DOHH2 (cell line): ENCODE measurements at regions not wholly inside any gene's neighbourhood (a gene's known extent, or its start where the extent isn't known, plus 50 kb on each side); places are given as distances from the start of the nearest gene placed in this dataset.

Experiments used
- H3F3A ChIP-seq: fragments of 200-600 bp; sonication (generic), shearing (Covaris generic); 2 replicates; pipeline ENCODE4 v1.6.0; 2016; ENCODE audit warnings: antibody characterized with exemption, mild to moderate bottlenecking; ENCODE audit not compliant: control insufficient read depth, insufficient read depth
- H3K27ac ChIP-seq: fragments of 200-600 bp; sonication (generic); 2 replicates; pipeline ENCODE4 v1.5.1; 2014; ENCODE audit warnings: low read depth, mild to moderate bottlenecking, low read length, moderate library complexity
- H3K27me3 ChIP-seq: fragments of 200-600 bp; sonication (generic); 2 replicates; pipeline ENCODE4 v1.6.1; 2014; ENCODE audit warnings: mild to moderate bottlenecking, low read length, mixed read lengths; ENCODE audit not compliant: control insufficient read depth
- H3K36me3 ChIP-seq: fragments of 200-600 bp; sonication (generic); 2 replicates; pipeline ENCODE4 v1.6.1; 2014; ENCODE audit warnings: mild to moderate bottlenecking, low read length, moderate library complexity, mixed read lengths; ENCODE audit not compliant: control insufficient read depth
- H3K4me1 ChIP-seq: fragments of 200-600 bp; sonication (generic); 2 replicates; pipeline ENCODE4 v1.6.1; 2014; ENCODE audit warnings: mild to moderate bottlenecking, low read length, mixed read lengths; ENCODE audit not compliant: control insufficient read depth
- H3K4me2 ChIP-seq: fragments of 200-600 bp; sonication (generic); 2 replicates; pipeline ENCODE4 v1.6.0; 2014; ENCODE audit warnings: mild to moderate bottlenecking, low read length, moderate library complexity
- H3K4me3 ChIP-seq: fragments of 200-600 bp; sonication (generic); 2 replicates; pipeline ENCODE4 v1.5.1; 2014; ENCODE audit warnings: mild to moderate bottlenecking, low read length, mixed read lengths
- H3K79me2 ChIP-seq: fragments of 200-600 bp; sonication (generic); 2 replicates; pipeline ENCODE4 v1.6.1; 2014; ENCODE audit warnings: mild to moderate bottlenecking, low read length, mixed read lengths; ENCODE audit not compliant: control insufficient read depth
- H3K9me2 ChIP-seq: fragments of 200-600 bp; sonication (generic); replicated peaks from 2 replicates; pipeline ENCODE4 v1.6.1; 2014; ENCODE audit warnings: mild to moderate bottlenecking, low read length, mixed read lengths; ENCODE audit not compliant: control insufficient read depth
- H3K9me3 ChIP-seq: fragments of 200-600 bp; sonication (generic); 2 replicates; pipeline ENCODE4 v1.6.1; 2014; ENCODE audit warnings: antibody characterized with exemption, low read length, mixed read lengths; ENCODE audit not compliant: control insufficient read depth, insufficient read depth
- H4K20me1 ChIP-seq: fragments of 200-600 bp; sonication (generic); 2 replicates; pipeline ENCODE4 v1.6.0; 2014; ENCODE audit warnings: low read depth, mild to moderate bottlenecking, antibody characterized with exemption, low read length, moderate library complexity; ENCODE audit not compliant: control insufficient read depth, insufficient read depth
- EZH2phosphoT487 ChIP-seq: fragments of 200-600 bp; sonication (generic); IDR thresholded peaks from 2 replicates; pipeline ENCODE4 v1.6.1; 2017; ENCODE audit warnings: borderline replicate concordance, mild to moderate bottlenecking, antibody characterized with exemption, low read length, moderate library complexity, mixed read lengths
- TF ChIP-seq, protein P1 (sequence below): fragments of 200-600 bp; sonication (generic); IDR thresholded peaks from one replicate; pipeline ENCODE4 v1.5.1; 2014; ENCODE audit warnings: antibody characterized with exemption, mild to moderate bottlenecking, low read depth, low read length; ENCODE audit not compliant: poor library complexity, severe bottlenecking

DNA sequence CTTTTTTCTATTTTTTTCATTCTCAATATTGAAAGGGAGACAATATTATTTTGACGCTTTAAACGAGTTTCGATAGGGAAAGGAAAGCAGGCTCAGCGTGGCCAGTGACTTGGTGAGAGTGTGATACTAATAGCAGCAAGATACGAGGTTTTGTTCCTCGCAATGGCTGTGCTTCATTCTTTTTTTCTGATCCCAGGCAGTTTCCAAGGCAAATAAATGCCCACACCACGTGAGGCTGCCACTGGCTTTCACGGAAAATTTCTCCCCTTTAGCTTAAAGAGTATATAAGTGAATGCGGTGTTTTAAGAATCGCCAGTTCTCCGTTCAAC is 196.4 kb upstream of the ZNF184 start:
- TF ChIP-seq, protein P1, sequence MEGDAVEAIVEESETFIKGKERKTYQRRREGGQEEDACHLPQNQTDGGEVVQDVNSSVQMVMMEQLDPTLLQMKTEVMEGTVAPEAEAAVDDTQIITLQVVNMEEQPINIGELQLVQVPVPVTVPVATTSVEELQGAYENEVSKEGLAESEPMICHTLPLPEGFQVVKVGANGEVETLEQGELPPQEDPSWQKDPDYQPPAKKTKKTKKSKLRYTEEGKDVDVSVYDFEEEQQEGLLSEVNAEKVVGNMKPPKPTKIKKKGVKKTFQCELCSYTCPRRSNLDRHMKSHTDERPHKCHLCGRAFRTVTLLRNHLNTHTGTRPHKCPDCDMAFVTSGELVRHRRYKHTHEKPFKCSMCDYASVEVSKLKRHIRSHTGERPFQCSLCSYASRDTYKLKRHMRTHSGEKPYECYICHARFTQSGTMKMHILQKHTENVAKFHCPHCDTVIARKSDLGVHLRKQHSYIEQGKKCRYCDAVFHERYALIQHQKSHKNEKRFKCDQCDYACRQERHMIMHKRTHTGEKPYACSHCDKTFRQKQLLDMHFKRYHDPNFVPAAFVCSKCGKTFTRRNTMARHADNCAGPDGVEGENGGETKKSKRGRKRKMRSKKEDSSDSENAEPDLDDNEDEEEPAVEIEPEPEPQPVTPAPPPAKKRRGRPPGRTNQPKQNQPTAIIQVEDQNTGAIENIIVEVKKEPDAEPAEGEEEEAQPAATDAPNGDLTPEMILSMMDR = no peak
- no peak for TF ChIP-seq EZH2phosphoT487
- no peak overlapping the region for H3K27ac ChIP-seq
- no peaks in the 10 kb centered on the region for H3K9me2 ChIP-seq
- no peaks in the 10 kb centered on the region for H3K36me3 ChIP-seq
- H3K79me2 ChIP-seq = no peaks in the 10 kb centered on the region
- H3K4me2 ChIP-seq = peak overlapping the region; percentile 63
- H3K4me3 ChIP-seq = peak overlapping the region; percentile 69
- H3K9me3 ChIP-seq = no peaks in the 10 kb centered on the region
- H3K27me3 ChIP-seq = peaks cover 16% of the 10 kb centered on the region
- H4K20me1 ChIP-seq = no peaks in the 10 kb centered on the region
- H3K4me1 ChIP-seq = peaks cover 62% of the 10 kb centered on the region
- H3F3A ChIP-seq = peaks cover 17% of the 10 kb centered on the region; the same call in 1 of the 2 replicates

DNA sequence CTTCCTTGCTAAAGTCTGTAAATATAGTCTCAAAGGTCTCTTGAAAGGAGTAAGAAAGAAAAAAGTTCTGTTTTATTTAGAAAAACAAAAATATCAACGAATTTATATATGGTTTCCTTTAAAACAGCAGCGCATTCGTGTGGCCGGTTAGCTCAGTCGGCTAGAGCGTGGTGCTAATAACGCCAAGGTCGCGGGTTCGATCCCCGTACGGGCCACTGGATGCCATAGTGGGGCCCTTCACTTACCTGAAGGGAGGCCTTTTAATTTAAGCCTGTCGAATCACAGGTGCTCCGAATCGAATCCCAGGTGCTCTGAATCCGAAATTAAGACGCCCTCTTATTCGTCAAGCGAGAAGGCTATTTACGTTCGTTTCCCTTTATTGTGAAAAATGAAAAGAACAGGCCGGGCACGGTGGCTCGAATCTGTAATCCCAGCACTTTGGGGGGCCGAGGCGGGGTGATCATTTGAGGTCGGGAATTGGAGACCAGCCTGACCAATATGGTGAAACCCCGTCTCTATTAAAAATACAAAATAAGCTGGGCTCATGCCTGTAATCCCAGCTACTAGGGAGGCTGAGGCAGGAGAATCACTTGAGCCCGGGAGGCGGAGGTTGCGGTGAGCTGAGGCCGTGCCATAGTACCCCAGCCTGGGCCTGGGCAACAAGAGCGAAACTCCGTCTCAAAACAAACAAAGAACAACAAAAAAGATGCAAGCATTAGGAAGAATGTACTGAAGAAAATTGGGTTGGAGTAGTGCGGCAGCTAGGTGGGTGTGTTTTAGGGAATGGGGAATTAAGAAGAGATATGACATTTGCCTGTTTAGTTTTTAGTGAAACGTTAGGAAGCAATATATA is 195.8 kb upstream of the ZNF184 start:
- peak overlapping the region; percentile 69 for H3K4me3 ChIP-seq
- H3K36me3 ChIP-seq = no peaks in the 10 kb centered on the region
- H3K27ac ChIP-seq = no peak overlapping the region
- H3K79me2 ChIP-seq = no peaks in the 10 kb centered on the region
- no peaks in the 10 kb centered on the region for H4K20me1 ChIP-seq
- no peaks in the 10 kb centered on the region for H3K9me3 ChIP-seq
- H3K27me3 ChIP-seq = peaks cover 16% of the 10 kb centered on the region
- TF ChIP-seq EZH2phosphoT487 = no peak
- TF ChIP-seq, protein P1 = no peak
- H3K9me2 ChIP-seq = no peaks in the 10 kb centered on the region
- peaks cover 62% of the 10 kb centered on the region for H3K4me1 ChIP-seq
- H3K4me2 ChIP-seq = peak overlapping the region; percentile 63
- H3F3A ChIP-seq = peaks cover 11% of the 10 kb centered on the region; the same call in 1 of the 2 replicates

DNA sequence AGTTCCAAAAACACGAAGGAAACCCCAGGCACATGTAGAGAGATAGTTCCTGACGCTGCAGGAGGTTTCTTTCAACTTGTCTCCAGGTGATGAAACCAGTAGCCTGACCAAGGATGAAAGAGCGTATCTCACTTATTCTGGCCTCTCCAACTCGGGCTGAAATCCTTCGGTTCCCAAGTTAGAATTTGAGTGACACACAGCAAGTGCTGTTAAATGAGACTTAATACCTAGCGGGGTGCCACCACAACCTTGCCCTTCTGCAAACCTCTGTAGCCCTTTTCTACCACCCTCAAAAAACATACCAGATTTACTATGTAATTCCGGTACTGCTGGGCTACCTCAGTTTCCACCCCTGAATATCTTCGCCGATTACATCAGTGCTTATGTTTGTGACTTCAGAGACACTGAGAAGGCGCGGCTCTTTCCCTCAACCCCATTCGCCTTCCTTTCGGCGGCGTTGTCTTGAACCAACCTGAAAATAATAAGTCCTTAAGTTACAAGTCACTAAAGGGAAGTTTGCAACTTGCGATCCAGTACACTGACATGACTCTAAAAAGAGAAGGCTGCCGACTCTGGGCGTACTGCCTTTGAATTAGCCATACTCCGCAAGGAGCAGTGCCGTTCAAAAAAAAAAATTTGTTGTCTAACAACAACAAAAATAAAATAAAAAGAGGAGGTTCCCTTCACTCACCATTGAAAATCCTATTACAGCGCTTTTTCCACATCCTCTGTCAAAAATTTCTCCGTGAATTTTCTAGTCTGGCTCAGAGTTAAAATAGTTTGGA is 194.9 kb upstream of the ZNF184 start:
- no peaks in the 10 kb centered on the region for H4K20me1 ChIP-seq
- H3K9me2 ChIP-seq = no peaks in the 10 kb centered on the region
- H3K79me2 ChIP-seq = no peaks in the 10 kb centered on the region
- H3K9me3 ChIP-seq = no peaks in the 10 kb centered on the region
- H3K27me3 ChIP-seq = peaks cover 13% of the 10 kb centered on the region
- no peak overlapping the region for H3K27ac ChIP-seq
- H3K4me1 ChIP-seq = peaks cover 61% of the 10 kb centered on the region
- H3K4me3 ChIP-seq = peak overlapping the region; percentile 69
- H3K36me3 ChIP-seq = no peaks in the 10 kb centered on the region
- H3K4me2 ChIP-seq = peak overlapping the region; percentile 63
- TF ChIP-seq, protein P1 = no peak
- 0 out of 2 replicates have a peak, but pooled peaks have one; percentile 39 for TF ChIP-seq EZH2phosphoT487
- peaks cover 11% of the 10 kb centered on the region; the same call in 1 of the 2 replicates for H3F3A ChIP-seq
